ENCODE measurements at regions not wholly inside any gene's neighbourhood (a gene's known extent, or its start where the extent isn't known, plus 50 kb on each side); places are given as distances from the start of the nearest gene placed in this dataset.
"Not testable (repeated sequence)": the region's sequence is repeated elsewhere in the genome, so short reads cannot be mapped to it uniquely, and the experiment has no call there.

- Histone ChIP-seq H3K4me3 (no peak overlapping the region), H3K36me3 (no peaks in the 10 kb centered on the region), H3K27ac (no peak overlapping the region), H3K9me3 (replicated peaks) (peaks cover 3% of the 10 kb centered on the region; the same call in 1 of the 2 replicates), H3K27me3 (replicated peaks) (no peaks in the 10 kb centered on the region; the same call in 1 of the 2 replicates), H3K4me1 (replicated peaks) (no peaks in the 10 kb centered on the region; the same call in 1 of the 2 replicates)
- peak in 1 of 2 experiments; percentile 28 for DNase-seq (ENCODE audit: low read depth in 1 of 2, low spot score in 2 of 2)
Observed at GRCh38 chr2:84302513-84303412, 156.3 kb downstream of the SUCLG1 start.

- H3K36me3 ChIP-seq, result no peaks in the 10 kb centered on the region
- no peak overlapping the region for H3K27ac ChIP-seq
Observed at GRCh38 chr2:84301717-84302116, 157.4 kb downstream of the SUCLG1 start.

GRCh38 chr2:84300696-84301029, 158.4 kb downstream of the SUCLG1 start:
- Histone ChIP-seq H3K9me3 (replicated peaks) (no peaks in the 10 kb centered on the region; the same call in 1 of the 2 replicates), H3K27ac (no peak overlapping the region), H3K27me3 (replicated peaks) (no peaks in the 10 kb centered on the region; the same call in 1 of the 2 replicates), H3K4me1 (replicated peaks) (peaks cover 5% of the 10 kb centered on the region), H3K36me3 (no peaks in the 10 kb centered on the region), H3K4me3 (no peak overlapping the region)
- no peak for DNase-seq (ENCODE audit: low read depth in 1 of 2, low spot score in 2 of 2)

More at GRCh38 chr2:84301717-84302116, 157.4 kb downstream of the SUCLG1 start:
- no peaks in the 10 kb centered on the region; the same call in 1 of the 2 replicates for H3K27me3 ChIP-seq (replicated peaks)
- H3K9me3 ChIP-seq (replicated peaks), result peaks cover 3% of the 10 kb centered on the region; the same call in 1 of the 2 replicates
- no peak for DNase-seq (ENCODE audit: low read depth in 1 of 2, low spot score in 2 of 2)
- peaks cover 5% of the 10 kb centered on the region for H3K4me1 ChIP-seq (replicated peaks)
- H3K4me3 ChIP-seq, result no peak overlapping the region

- not testable (repeated sequence) for H3K4me3 ChIP-seq; DNase-seq (ENCODE audit: low read depth in 1 of 2, low spot score in 2 of 2); H3K4me1 ChIP-seq (replicated peaks); H3K27me3 ChIP-seq (replicated peaks); H3K36me3 ChIP-seq; H3K9me3 ChIP-seq (replicated peaks); H3K27ac ChIP-seq
Observed at GRCh38 chr2:84300001-84300695, 158.9 kb downstream of the SUCLG1 start.

GRCh38 chr2:84299211-84299775, 159.8 kb downstream of the SUCLG1 start:
- DNase-seq (ENCODE audit: low read depth in 1 of 2, low spot score in 2 of 2), result no peak
- Histone ChIP-seq H3K27me3 (replicated peaks) (no peaks in the 10 kb centered on the region; the same call in 1 of the 2 replicates), H3K4me1 (replicated peaks) (peaks cover 5% of the 10 kb centered on the region), H3K27ac (no peak overlapping the region), H3K9me3 (replicated peaks) (no peaks in the 10 kb centered on the region), H3K4me3 (no peak overlapping the region), H3K36me3 (no peaks in the 10 kb centered on the region)

- Histone ChIP-seq H3K36me3 (no peaks in the 10 kb centered on the region), H3K4me3 (no peak overlapping the region), H3K9me3 (replicated peaks) (no peaks in the 10 kb centered on the region), H3K4me1 (replicated peaks) (peaks cover 5% of the 10 kb centered on the region), H3K27ac (no peak overlapping the region), H3K27me3 (replicated peaks) (no peaks in the 10 kb centered on the region; the same call in 1 of the 2 replicates)
- DNase-seq (ENCODE audit: low read depth in 1 of 2, low spot score in 2 of 2), result peak; percentile 31 to 54
Observed at GRCh38 chr2:84297155-84297554, 161.9 kb downstream of the SUCLG1 start.

GRCh38 chr2:84293791-84294380, 165.2 kb downstream of the SUCLG1 start:
- no peaks in the 10 kb centered on the region for H3K27me3 ChIP-seq (replicated peaks)

GRCh38 chr2:84292545-84292944, 166.5 kb downstream of the SUCLG1 start:
- no peak overlapping the region for H3K27ac ChIP-seq
- DNase-seq (ENCODE audit: low read depth in 1 of 2, low spot score in 2 of 2), result no peak
- H3K36me3 ChIP-seq, result no peaks in the 10 kb centered on the region
- no peaks in the 10 kb centered on the region for H3K9me3 ChIP-seq (replicated peaks)
- H3K4me1 ChIP-seq (replicated peaks), result peaks cover 4% of the 10 kb centered on the region
- H3K4me3 ChIP-seq, result no peak overlapping the region
- no peaks in the 10 kb centered on the region for H3K27me3 ChIP-seq (replicated peaks)

More at GRCh38 chr2:84293791-84294380, 165.2 kb downstream of the SUCLG1 start:
- no peak for DNase-seq (ENCODE audit: low read depth in 1 of 2, low spot score in 2 of 2)
- H3K9me3 ChIP-seq (replicated peaks), result no peaks in the 10 kb centered on the region
- peaks cover 5% of the 10 kb centered on the region for H3K4me1 ChIP-seq (replicated peaks)
- no peak overlapping the region for H3K27ac ChIP-seq
- no peaks in the 10 kb centered on the region for H3K36me3 ChIP-seq
- H3K4me3 ChIP-seq, result no peak overlapping the region

- no peak for DNase-seq (ENCODE audit: low read depth in 1 of 2, low spot score in 2 of 2)
- Histone ChIP-seq H3K4me1 (replicated peaks) (no peaks in the 10 kb centered on the region), H3K9me3 (replicated peaks) (no peaks in the 10 kb centered on the region), H3K4me3 (no peak overlapping the region), H3K27me3 (replicated peaks) (no peaks in the 10 kb centered on the region), H3K27ac (no peak overlapping the region), H3K36me3 (no peaks in the 10 kb centered on the region)
Observed at GRCh38 chr2:84290537-84290936, 168.5 kb downstream of the SUCLG1 start.

- H3K27me3 ChIP-seq (replicated peaks), result no peaks in the 10 kb centered on the region; the same call in 1 of the 2 replicates
- DNase-seq (ENCODE audit: low read depth in 1 of 2, low spot score in 2 of 2), result no peak
- no peaks in the 10 kb centered on the region for H3K36me3 ChIP-seq
Observed at GRCh38 chr2:84288293-84288692, 170.8 kb downstream of the SUCLG1 start.

GRCh38 chr2:84286878-84287277, 172.2 kb downstream of the SUCLG1 start:
- Histone ChIP-seq H3K4me3 (no peak overlapping the region), H3K27ac (no peak overlapping the region), H3K27me3 (replicated peaks) (no peaks in the 10 kb centered on the region; the same call in 1 of the 2 replicates), H3K9me3 (replicated peaks) (no peaks in the 10 kb centered on the region), H3K4me1 (replicated peaks) (no peaks in the 10 kb centered on the region), H3K36me3 (no peaks in the 10 kb centered on the region)
- DNase-seq (ENCODE audit: low read depth in 1 of 2, low spot score in 2 of 2), result no peak

More at GRCh38 chr2:84288293-84288692, 170.8 kb downstream of the SUCLG1 start:
- no peak overlapping the region for H3K4me3 ChIP-seq
- no peaks in the 10 kb centered on the region for H3K9me3 ChIP-seq (replicated peaks)
- H3K27ac ChIP-seq, result no peak overlapping the region
- H3K4me1 ChIP-seq (replicated peaks), result no peaks in the 10 kb centered on the region

- no peaks in the 10 kb centered on the region for H3K36me3 ChIP-seq
- no peaks in the 10 kb centered on the region; the same call in 1 of the 2 replicates for H3K27me3 ChIP-seq (replicated peaks)
- H3K4me1 ChIP-seq (replicated peaks), result no peaks in the 10 kb centered on the region
- no peak overlapping the region for H3K4me3 ChIP-seq
- no peaks in the 10 kb centered on the region for H3K9me3 ChIP-seq (replicated peaks)
- no peak for DNase-seq (ENCODE audit: low read depth in 1 of 2, low spot score in 2 of 2)
- H3K27ac ChIP-seq, result no peak overlapping the region
Observed at GRCh38 chr2:84285056-84285747, 173.9 kb downstream of the SUCLG1 start.

GRCh38 chr2:84283506-84283905, 175.6 kb downstream of the SUCLG1 start:
- Histone ChIP-seq H3K4me1 (replicated peaks) (no peaks in the 10 kb centered on the region), H3K9me3 (replicated peaks) (no peaks in the 10 kb centered on the region), H3K36me3 (no peaks in the 10 kb centered on the region), H3K27me3 (replicated peaks) (no peaks in the 10 kb centered on the region; the same call in 1 of the 2 replicates), H3K27ac (no peak overlapping the region), H3K4me3 (no peak overlapping the region)
- DNase-seq (ENCODE audit: low read depth in 1 of 2, low spot score in 2 of 2), result no peak
